ENCODE measurements at regions not wholly inside any gene's neighbourhood (a gene's known extent, or its start where the extent isn't known, plus 50 kb on each side); places are given as distances from the start of the nearest gene placed in this dataset.

DNA sequence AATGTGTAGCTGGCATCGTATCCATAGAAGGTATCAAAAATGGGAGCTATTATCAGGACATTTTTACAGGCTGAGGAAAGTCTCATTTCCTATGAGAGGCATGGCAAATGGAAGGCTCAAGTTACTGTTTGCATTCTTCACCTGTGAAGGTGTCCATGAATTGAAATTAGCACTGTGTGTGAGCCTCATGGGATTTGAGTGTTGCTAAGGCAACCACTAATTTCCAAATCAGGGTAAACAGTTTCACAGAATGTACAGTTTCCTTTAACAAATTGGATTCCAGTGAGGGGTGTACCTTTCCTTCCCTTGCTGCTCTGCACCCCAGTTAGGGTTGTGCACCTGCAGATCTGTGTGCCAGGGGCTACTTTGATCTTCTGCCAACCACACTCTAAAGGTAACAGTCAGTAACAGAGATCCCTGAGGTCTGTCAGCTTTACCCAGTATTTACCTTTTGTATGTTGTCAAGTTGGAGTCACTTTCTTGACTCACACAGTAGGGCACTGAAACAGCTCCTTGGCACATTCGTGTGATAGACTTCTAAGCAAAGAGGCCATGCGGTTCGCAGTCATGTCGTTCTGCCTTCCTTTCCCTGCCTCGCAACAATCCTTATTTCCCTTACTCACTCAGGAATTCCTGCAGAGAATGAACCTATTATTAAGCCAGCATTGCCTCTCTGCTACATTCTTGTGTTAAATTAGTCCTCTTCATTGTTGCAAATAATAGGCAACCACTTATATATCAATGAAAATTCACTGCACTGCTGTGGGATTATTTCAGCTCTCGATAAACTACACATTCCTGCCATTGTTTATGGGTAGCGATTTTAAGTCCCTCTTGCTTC lies 129.8 kb upstream of the GBE1 start:
- TF ChIP-seq E2F6 (IDR thresholded peaks at IDR 0.05; ENCODE audit: borderline replicate concordance, low read depth) (no peak), REST (IDR thresholded peaks at IDR 0.05) (no peak)
- TF ChIP-seq, protein P1, sequence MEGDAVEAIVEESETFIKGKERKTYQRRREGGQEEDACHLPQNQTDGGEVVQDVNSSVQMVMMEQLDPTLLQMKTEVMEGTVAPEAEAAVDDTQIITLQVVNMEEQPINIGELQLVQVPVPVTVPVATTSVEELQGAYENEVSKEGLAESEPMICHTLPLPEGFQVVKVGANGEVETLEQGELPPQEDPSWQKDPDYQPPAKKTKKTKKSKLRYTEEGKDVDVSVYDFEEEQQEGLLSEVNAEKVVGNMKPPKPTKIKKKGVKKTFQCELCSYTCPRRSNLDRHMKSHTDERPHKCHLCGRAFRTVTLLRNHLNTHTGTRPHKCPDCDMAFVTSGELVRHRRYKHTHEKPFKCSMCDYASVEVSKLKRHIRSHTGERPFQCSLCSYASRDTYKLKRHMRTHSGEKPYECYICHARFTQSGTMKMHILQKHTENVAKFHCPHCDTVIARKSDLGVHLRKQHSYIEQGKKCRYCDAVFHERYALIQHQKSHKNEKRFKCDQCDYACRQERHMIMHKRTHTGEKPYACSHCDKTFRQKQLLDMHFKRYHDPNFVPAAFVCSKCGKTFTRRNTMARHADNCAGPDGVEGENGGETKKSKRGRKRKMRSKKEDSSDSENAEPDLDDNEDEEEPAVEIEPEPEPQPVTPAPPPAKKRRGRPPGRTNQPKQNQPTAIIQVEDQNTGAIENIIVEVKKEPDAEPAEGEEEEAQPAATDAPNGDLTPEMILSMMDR (IDR thresholded peaks at IDR 0.05): no peak
